ENCODE measurements at regions not wholly inside any gene's neighbourhood (a gene's known extent, or its start where the extent isn't known, plus 50 kb on each side); places are given as distances from the start of the nearest gene placed in this dataset.

- no peak overlapping the region for H3K4me3 ChIP-seq (ENCODE audit: low read depth, low read length)
- DNase-seq (ENCODE audit: low read depth, low spot score) = no peak
These were observed 150.2 kb downstream of the TANC2 start for GRCh38 chr17:63116228-63116627.

GRCh38 chr17:63116967-63117830, 151.2 kb downstream of the TANC2 start:
- TF ChIP-seq CTCF (IDR thresholded peaks at IDR 0.05; ENCODE audit: insufficient read depth, low read length, missing control alignments) = no peak
- H3K4me3 ChIP-seq (ENCODE audit: low read depth, low read length) = no peak overlapping the region
- no peak for DNase-seq (ENCODE audit: low read depth, low spot score)
- ChIA-PET CTCF (interaction anchor here (1.0 to 4.2 kb wide), 5 partner anchors 13 to 289 kb away, joined by 4 to 14 read pairs (median 4); no protein-coding TSS in a partner anchor), POLR2A (no interaction called here)

More at GRCh38 chr17:63116228-63116627, 150.2 kb downstream of the TANC2 start:
- POLR2A ChIA-PET = no interaction called here
- CTCF ChIA-PET = interaction anchor here (0.7 to 4.2 kb wide), 4 partner anchors 13 to 290 kb away, joined by 3 to 14 read pairs (median 4); no protein-coding TSS in a partner anchor
- TF ChIP-seq CTCF (IDR thresholded peaks at IDR 0.05; ENCODE audit: insufficient read depth, low read length, missing control alignments) = no peak

GRCh38 chr17:63120406-63120805, 154.4 kb downstream of the TANC2 start:
- TF ChIP-seq CTCF (IDR thresholded peaks at IDR 0.05; ENCODE audit: insufficient read depth, low read length, missing control alignments) = no peak

GRCh38 chr17:63124536-63124935, 158.5 kb downstream of the TANC2 start:
- H3K4me3 ChIP-seq (ENCODE audit: low read depth, low read length) = no peak overlapping the region
- POLR2A ChIA-PET = no interaction called here
- CTCF ChIA-PET = no interaction called here
- DNase-seq (ENCODE audit: low read depth, low spot score) = no peak
- no peak for TF ChIP-seq CTCF (IDR thresholded peaks at IDR 0.05; ENCODE audit: insufficient read depth, low read length, missing control alignments)

More at GRCh38 chr17:63120406-63120805, 154.4 kb downstream of the TANC2 start:
- ChIA-PET POLR2A (no interaction called here), CTCF (no interaction called here)
- DNase-seq (ENCODE audit: low read depth, low spot score) = no peak
- no peak overlapping the region for H3K4me3 ChIP-seq (ENCODE audit: low read depth, low read length)

GRCh38 chr17:63124958-63125357, 158.9 kb downstream of the TANC2 start:
- no peak for DNase-seq (ENCODE audit: low read depth, low spot score)
- H3K4me3 ChIP-seq (ENCODE audit: low read depth, low read length) = no peak overlapping the region
- ChIA-PET CTCF (no interaction called here), POLR2A (no interaction called here)
- TF ChIP-seq CTCF (IDR thresholded peaks at IDR 0.05; ENCODE audit: insufficient read depth, low read length, missing control alignments) = no peak

- CTCF ChIA-PET = no interaction called here
- DNase-seq (ENCODE audit: low read depth, low spot score) = no peak
- TF ChIP-seq CTCF (IDR thresholded peaks at IDR 0.05; ENCODE audit: insufficient read depth, low read length, missing control alignments) = no peak
- POLR2A ChIA-PET = no interaction called here
- no peak overlapping the region for H3K4me3 ChIP-seq (ENCODE audit: low read depth, low read length)
These were observed 160.0 kb downstream of the TANC2 start for GRCh38 chr17:63125987-63126386.

Data from AG04449 (cell line).